SK-N-MC (cell line): ENCODE measurements at regions not wholly inside any gene's neighbourhood (a gene's known extent, or its start where the extent isn't known, plus 50 kb on each side); places are given as distances from the start of the nearest gene placed in this dataset.
"Not testable (repeated sequence)": the region's sequence is repeated elsewhere in the genome, so short reads cannot be mapped to it uniquely, and the experiment has no call there.

Source experiments
- DNase-seq: peaks from one replicate; pipeline ENCODE4 v3.0.0-alpha.2; 2011; ENCODE audit warnings: low read depth, low spot score
- H3K27ac ChIP-seq: fragments of 200-600 bp; sonication (generic); 2 replicates; pipeline ENCODE4 v1.5.1; 2016; ENCODE audit warnings: mixed run types
- H3K36me3 ChIP-seq: fragments of 200-600 bp; sonication (generic); 2 replicates; pipeline ENCODE4 v1.6.1; 2017; ENCODE audit warnings: antibody characterized with exemption, low read length, mixed read lengths; ENCODE audit not compliant: insufficient read depth
- H3K4me3 ChIP-seq: fragments of 200-600 bp; sonication (generic); 2 replicates; pipeline ENCODE4 v1.5.1; 2016
- H3K9ac ChIP-seq: fragments of 200-600 bp; sonication (generic); 2 replicates; pipeline ENCODE4 v1.8.0; 2017; ENCODE audit warnings: mixed run types, mixed read lengths; ENCODE audit not compliant: insufficient read length
- H3K9me3 ChIP-seq: fragments of 200-600 bp; sonication (generic); 2 replicates; pipeline ENCODE4 v1.6.1; 2017; ENCODE audit warnings: low read depth, mild to moderate bottlenecking, antibody characterized with exemption, low read length, moderate library complexity, mixed read lengths
- EZH2 ChIP-seq: fragments of 200-600 bp; sonication (generic); IDR thresholded peaks from one replicate; pipeline ENCODE4 v1.6.1; 2017; ENCODE audit warnings: antibody characterized with exemption
- FOXP2 ChIP-seq: optimal IDR thresholded peaks from 2 replicates; pipeline ENCODE3; 2011; ENCODE audit warnings: mild to moderate bottlenecking, moderate library complexity; ENCODE audit not compliant: insufficient read depth; ENCODE audit errors: extremely low read length, control extremely low read depth
- POLR2AphosphoS5 ChIP-seq: IDR thresholded peaks from 2 replicates; pipeline ENCODE4 v1.6.1; 2012; ENCODE audit warnings: mild to moderate bottlenecking, low read depth, low read length, borderline replicate concordance

GRCh38 chr4:82260632-82261031 lies 113.2 kb downstream of the HNRNPD start:
- Histone ChIP-seq H3K36me3 (no peaks in the 10 kb centered on the region), H3K4me3 (no peak overlapping the region), H3K9me3 (peaks cover 12% of the 10 kb centered on the region; the same call in 1 of the 2 replicates), H3K9ac (no peak overlapping the region), H3K27ac (no peak overlapping the region)
- no peak for DNase-seq
- no peak for TF ChIP-seq FOXP2
- TF ChIP-seq EZH2 = no peak
- TF ChIP-seq POLR2AphosphoS5 = no peak

- TF ChIP-seq EZH2 = no peak
- no peak for TF ChIP-seq POLR2AphosphoS5
- TF ChIP-seq FOXP2 = no peak
- DNase-seq = no peak
- H3K36me3 ChIP-seq = no peaks in the 10 kb centered on the region
- peaks cover 5% of the 10 kb centered on the region; the same call in 1 of the 2 replicates for H3K9me3 ChIP-seq
- no peak overlapping the region for H3K4me3 ChIP-seq
- H3K9ac ChIP-seq = no peak overlapping the region
- no peak overlapping the region for H3K27ac ChIP-seq
Observed at GRCh38 chr4:82256718-82257117, 117.1 kb downstream of the HNRNPD start.

- H3K4me3 ChIP-seq = no peak overlapping the region
- no peak overlapping the region for H3K9ac ChIP-seq
- DNase-seq = no peak
- H3K9me3 ChIP-seq = peaks cover 5% of the 10 kb centered on the region; the same call in 1 of the 2 replicates
- H3K27ac ChIP-seq = peak overlapping the region; percentile 61
- TF ChIP-seq FOXP2 = no peak
- no peak for TF ChIP-seq POLR2AphosphoS5
- no peak for TF ChIP-seq EZH2
- no peaks in the 10 kb centered on the region for H3K36me3 ChIP-seq
Observed at GRCh38 chr4:82255657-82256056, 118.1 kb downstream of the HNRNPD start.

- Histone ChIP-seq H3K36me3 (no peaks in the 10 kb centered on the region), H3K9ac (peak overlapping the region; percentile 43), H3K27ac (peak overlapping the region; percentile 49; the same call in 1 of the 2 replicates), H3K9me3 (no peaks in the 10 kb centered on the region), H3K4me3 (no peak overlapping the region)
- TF ChIP-seq POLR2AphosphoS5 (no peak), FOXP2 (no peak), EZH2 (no peak)
- DNase-seq = peak; percentile 42
Observed at GRCh38 chr4:82248903-82249632, 124.7 kb downstream of the HNRNPD start.

GRCh38 chr4:82247629-82248028 lies 126.2 kb downstream of the HNRNPD start:
- DNase-seq = no peak
- TF ChIP-seq EZH2 (no peak), POLR2AphosphoS5 (no peak), FOXP2 (no peak)
- Histone ChIP-seq H3K27ac (no peak overlapping the region), H3K9me3 (no peaks in the 10 kb centered on the region), H3K9ac (no peak overlapping the region), H3K4me3 (no peak overlapping the region), H3K36me3 (no peaks in the 10 kb centered on the region)

GRCh38 chr4:82247171-82247570 lies 126.6 kb downstream of the HNRNPD start:
- no peak overlapping the region for H3K9ac ChIP-seq
- H3K9me3 ChIP-seq = no peaks in the 10 kb centered on the region
- DNase-seq = no peak
- H3K4me3 ChIP-seq = no peak overlapping the region
- no peak overlapping the region for H3K27ac ChIP-seq
- TF ChIP-seq FOXP2 (no peak), EZH2 (no peak), POLR2AphosphoS5 (no peak)
- no peaks in the 10 kb centered on the region for H3K36me3 ChIP-seq

- Histone ChIP-seq H3K4me3 (no peak overlapping the region), H3K9ac (no peak overlapping the region), H3K36me3 (no peaks in the 10 kb centered on the region), H3K9me3 (no peaks in the 10 kb centered on the region), H3K27ac (no peak overlapping the region)
- no peak for TF ChIP-seq POLR2AphosphoS5
- TF ChIP-seq FOXP2 = no peak
- no peak for TF ChIP-seq EZH2
- no peak for DNase-seq
Observed at GRCh38 chr4:82241534-82241933, 132.3 kb downstream of the HNRNPD start.

- no peak for DNase-seq
- no peak overlapping the region for H3K27ac ChIP-seq
- TF ChIP-seq POLR2AphosphoS5 (no peak), EZH2 (no peak), FOXP2 (no peak)
- H3K9me3 ChIP-seq = no peaks in the 10 kb centered on the region
- H3K4me3 ChIP-seq = no peak overlapping the region
- no peak overlapping the region for H3K9ac ChIP-seq
- H3K36me3 ChIP-seq = no peaks in the 10 kb centered on the region
Observed at GRCh38 chr4:82240410-82240809, 133.4 kb downstream of the HNRNPD start.

GRCh38 chr4:82237142-82237541 lies 136.6 kb downstream of the HNRNPD start:
- H3K9me3 ChIP-seq, H3K4me3 ChIP-seq, H3K36me3 ChIP-seq, H3K9ac ChIP-seq, DNase-seq, H3K27ac ChIP-seq: not testable (repeated sequence)
